Renal cortex interstitium (tissue), 11 donors: ENCODE measurements at regions not wholly inside any gene's neighbourhood (a gene's known extent, or its start where the extent isn't known, plus 50 kb on each side); places are given as distances from the start of the nearest gene placed in this dataset.

Source experiments
- DNase-seq, 11 donors: peaks; one replicate each; pipeline ENCODE4 v3.0.0-alpha.2; 2013; ENCODE audit warnings: low read depth in 9 of 11, low spot score in 4 of 11; ENCODE audit errors: extremely low read depth in 1 of 11

GRCh38 chr1:164907666-164908065, 348.7 kb downstream of the PBX1 start:
- DNase-seq: no peak

- no peak for DNase-seq
Observed at GRCh38 chr1:164905869-164906268, 346.9 kb downstream of the PBX1 start.

DNA sequence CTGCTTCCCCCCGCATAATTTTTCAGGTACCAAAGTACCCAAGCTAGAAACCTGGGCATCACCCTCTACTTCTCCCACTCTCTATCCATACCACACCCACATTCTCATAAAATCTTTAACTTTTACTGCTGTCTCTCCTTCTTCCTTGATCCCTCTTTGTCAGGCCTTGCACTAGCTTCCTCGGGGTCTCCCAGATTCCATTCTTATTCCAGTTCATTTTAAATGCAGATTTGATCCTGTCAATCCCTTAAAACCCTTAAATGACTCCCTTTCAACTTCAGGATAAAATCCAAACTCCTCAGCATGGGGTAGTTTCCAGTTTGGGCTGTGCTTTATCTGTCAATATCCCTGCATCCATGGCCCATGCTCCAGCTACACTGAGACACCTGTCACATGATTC, 343.5 kb downstream of the PBX1 start:
- DNase-seq: no peak
